ENCODE measurements at regions not wholly inside any gene's neighbourhood (a gene's known extent, or its start where the extent isn't known, plus 50 kb on each side); places are given as distances from the start of the nearest gene placed in this dataset.

DNA sequence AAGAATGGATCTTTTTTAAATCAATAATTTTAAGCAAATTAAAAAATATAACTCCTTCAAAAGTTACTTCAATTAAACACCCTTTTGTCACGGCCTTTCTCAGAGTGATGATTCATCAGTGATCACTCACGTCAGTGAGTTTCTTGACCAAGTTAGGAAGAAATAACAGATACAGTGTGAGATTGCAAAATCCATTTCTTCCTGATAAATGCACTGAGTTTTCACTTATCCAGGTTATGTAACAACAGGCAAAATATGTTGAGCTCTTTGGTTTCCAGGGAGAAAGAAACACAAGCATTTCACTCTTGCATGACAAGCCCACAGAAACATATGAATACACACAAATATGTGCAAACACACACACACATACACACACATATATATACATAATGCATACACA is 195.9 kb upstream of the CYRIA start:
- Histone ChIP-seq H4K20me1 (ENCODE audit: control insufficient read depth, insufficient read depth, low read length, poor library complexity, severe bottlenecking) (no peaks in the 10 kb centered on the region), H3K4me3 (ENCODE audit: control extremely low read depth in 1 of 5, extremely low read depth in 1 of 5, insufficient read depth in 1 of 5, low read depth in 2 of 5, low read length in 4 of 5) (no peak overlapping the region), H3K4me1 (ENCODE audit: control insufficient read depth in 2 of 2, insufficient read depth in 2 of 2, low read length in 2 of 2) (no peaks in the 10 kb centered on the region), H3K27me3 (replicated peaks in 1 of 4; ENCODE audit: control extremely low read depth in 1 of 4, control insufficient read depth in 3 of 4, insufficient read depth in 4 of 4, low read length in 3 of 4) (no peaks in the 10 kb centered on the region), H3K9me3 (ENCODE audit: control extremely low read depth in 1 of 3, control insufficient read depth in 2 of 3, insufficient read depth in 1 of 3, low read length in 2 of 3) (peaks cover 0 to 2% (median 0%) of the 10 kb centered on the region in 3 donors), H3K9ac (ENCODE audit: low read length) (no peak overlapping the region), H3K79me2 (ENCODE audit: control insufficient read depth, insufficient read depth, low read length) (no peaks in the 10 kb centered on the region), H3K27ac (ENCODE audit: low read length in 2 of 2) (no peak overlapping the region), H3K36me3 (replicated peaks in 1 of 2; ENCODE audit: control extremely low read depth in 1 of 2, control insufficient read depth in 1 of 2, extremely low read depth in 1 of 2, insufficient read depth in 2 of 2, low read length in 1 of 2) (no peaks in the 10 kb centered on the region), H2AFZ (ENCODE audit: insufficient read depth, low read depth, low read length, poor library complexity, severe bottlenecking) (no peak overlapping the region), H3K4me2 (replicated peaks; ENCODE audit: low read depth, low read length, poor library complexity, severe bottlenecking) (no peak overlapping the region)
- ChIA-PET POLR2A (no interaction called here), CTCF (no interaction called here)
- Mint-ChIP-seq H3K27me3 (peaks cover 3% of the 10 kb centered on the region), H3K27ac (no peak overlapping the region), H3K4me1 (no peaks in the 10 kb centered on the region), H3K9me3 (ENCODE audit: insufficient read depth) (peaks cover 6% of the 10 kb centered on the region), H3K4me3 (no peak overlapping the region)
- WGBS (ENCODE audit: insufficient coverage): 60% methylated on average over 1 of the region's 2 CpGs
- DNase-seq (no peak), ATAC-seq (ENCODE audit: low read depth) (no peak)
- TF ChIP-seq EZH2 (IDR thresholded peaks at IDR 0.05; ENCODE audit: borderline replicate concordance, insufficient read depth, low read depth, low read length, poor library complexity, severe bottlenecking): no peak
- TF ChIP-seq, protein P1, sequence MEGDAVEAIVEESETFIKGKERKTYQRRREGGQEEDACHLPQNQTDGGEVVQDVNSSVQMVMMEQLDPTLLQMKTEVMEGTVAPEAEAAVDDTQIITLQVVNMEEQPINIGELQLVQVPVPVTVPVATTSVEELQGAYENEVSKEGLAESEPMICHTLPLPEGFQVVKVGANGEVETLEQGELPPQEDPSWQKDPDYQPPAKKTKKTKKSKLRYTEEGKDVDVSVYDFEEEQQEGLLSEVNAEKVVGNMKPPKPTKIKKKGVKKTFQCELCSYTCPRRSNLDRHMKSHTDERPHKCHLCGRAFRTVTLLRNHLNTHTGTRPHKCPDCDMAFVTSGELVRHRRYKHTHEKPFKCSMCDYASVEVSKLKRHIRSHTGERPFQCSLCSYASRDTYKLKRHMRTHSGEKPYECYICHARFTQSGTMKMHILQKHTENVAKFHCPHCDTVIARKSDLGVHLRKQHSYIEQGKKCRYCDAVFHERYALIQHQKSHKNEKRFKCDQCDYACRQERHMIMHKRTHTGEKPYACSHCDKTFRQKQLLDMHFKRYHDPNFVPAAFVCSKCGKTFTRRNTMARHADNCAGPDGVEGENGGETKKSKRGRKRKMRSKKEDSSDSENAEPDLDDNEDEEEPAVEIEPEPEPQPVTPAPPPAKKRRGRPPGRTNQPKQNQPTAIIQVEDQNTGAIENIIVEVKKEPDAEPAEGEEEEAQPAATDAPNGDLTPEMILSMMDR (IDR thresholded peaks at IDR 0.05): no peak
- intact Hi-C loops (cut with micrococcal nuclease): no loop called here

DNA sequence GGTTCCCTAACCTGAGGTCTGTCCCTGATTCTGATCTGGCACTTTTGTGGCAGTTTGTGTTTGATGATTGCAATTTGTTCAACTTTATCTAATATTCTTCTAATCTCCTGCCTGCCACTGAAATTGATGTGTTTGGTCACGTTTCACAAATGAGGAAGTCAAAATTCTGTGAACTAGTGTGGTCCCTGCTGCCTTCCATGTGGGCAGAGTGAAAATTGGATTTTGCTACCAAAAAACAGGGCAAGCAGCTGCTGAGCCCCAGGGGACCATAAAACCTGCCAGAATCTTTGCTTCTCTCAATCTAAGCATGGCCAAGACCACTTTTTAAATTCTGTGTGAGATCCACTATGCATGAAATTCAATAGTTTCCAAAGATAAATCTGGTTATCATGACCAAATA is 195.5 kb upstream of the CYRIA start:
- Histone ChIP-seq H3K27me3 (replicated peaks in 1 of 4; ENCODE audit: control extremely low read depth in 1 of 4, control insufficient read depth in 3 of 4, insufficient read depth in 4 of 4, low read length in 3 of 4) (no peaks in the 10 kb centered on the region), H3K36me3 (replicated peaks in 1 of 2; ENCODE audit: control extremely low read depth in 1 of 2, control insufficient read depth in 1 of 2, extremely low read depth in 1 of 2, insufficient read depth in 2 of 2, low read length in 1 of 2) (no peaks in the 10 kb centered on the region), H3K9me3 (ENCODE audit: control extremely low read depth in 1 of 3, control insufficient read depth in 2 of 3, insufficient read depth in 1 of 3, low read length in 2 of 3) (peaks cover 0 to 2% (median 0%) of the 10 kb centered on the region in 3 donors), H3K9ac (ENCODE audit: low read length) (no peak overlapping the region), H4K20me1 (ENCODE audit: control insufficient read depth, insufficient read depth, low read length, poor library complexity, severe bottlenecking) (no peaks in the 10 kb centered on the region), H3K27ac (ENCODE audit: low read length in 2 of 2) (no peak overlapping the region), H3K4me1 (ENCODE audit: control insufficient read depth in 2 of 2, insufficient read depth in 2 of 2, low read length in 2 of 2) (no peaks in the 10 kb centered on the region), H3K4me2 (replicated peaks; ENCODE audit: low read depth, low read length, poor library complexity, severe bottlenecking) (no peak overlapping the region), H3K4me3 (ENCODE audit: control extremely low read depth in 1 of 5, extremely low read depth in 1 of 5, insufficient read depth in 1 of 5, low read depth in 2 of 5, low read length in 4 of 5) (no peak overlapping the region), H2AFZ (ENCODE audit: insufficient read depth, low read depth, low read length, poor library complexity, severe bottlenecking) (no peak overlapping the region), H3K79me2 (ENCODE audit: control insufficient read depth, insufficient read depth, low read length) (no peaks in the 10 kb centered on the region)
- TF ChIP-seq EZH2 (IDR thresholded peaks at IDR 0.05; ENCODE audit: borderline replicate concordance, insufficient read depth, low read depth, low read length, poor library complexity, severe bottlenecking): no peak
- TF ChIP-seq, protein P1 (IDR thresholded peaks at IDR 0.05): no peak
- Mint-ChIP-seq H3K9me3 (ENCODE audit: insufficient read depth) (peaks cover 6% of the 10 kb centered on the region), H3K4me1 (no peaks in the 10 kb centered on the region), H3K27me3 (peaks cover 3% of the 10 kb centered on the region), H3K4me3 (no peak overlapping the region), H3K27ac (no peak overlapping the region)
- DNase-seq: no peak
- intact Hi-C loops (cut with micrococcal nuclease): no loop called here
- ChIA-PET CTCF (no interaction called here), POLR2A (no interaction called here)
- WGBS (ENCODE audit: insufficient coverage): 0% methylated on average over 1 of the region's 1 CpG
- no peak for ATAC-seq (ENCODE audit: low read depth)
